H9 (cell line): ENCODE measurements at regions not wholly inside any gene's neighbourhood (a gene's known extent, or its start where the extent isn't known, plus 50 kb on each side); places are given as distances from the start of the nearest gene placed in this dataset.

Experiments
- DNase-seq: peaks from one replicate; pipeline ENCODE4 v3.0.0-alpha.2; 2017
- H2AFZ ChIP-seq: one replicate; pipeline ENCODE4 v1.6.1; 2013; ENCODE audit warnings: mild to moderate bottlenecking, low read length, control low read depth, moderate library complexity
- H2AK5ac ChIP-seq: 2 replicates; pipeline ENCODE4 v1.6.1; 2013; ENCODE audit warnings: low read length, control low read depth, mixed read lengths; ENCODE audit not compliant: insufficient read length
- H2BK120ac ChIP-seq: one replicate; pipeline ENCODE4 v1.6.1; 2013; ENCODE audit warnings: low read depth, mild to moderate bottlenecking, low read length, control low read depth, inconsistent platforms; ENCODE audit not compliant: poor library complexity, severe bottlenecking
- H2BK12ac ChIP-seq: 2 replicates; pipeline ENCODE4 v1.6.1; 2013; ENCODE audit warnings: low read length, control low read depth, mixed read lengths, low read depth; ENCODE audit not compliant: insufficient read length
- H2BK15ac ChIP-seq: 2 replicates; pipeline ENCODE4 v1.6.1; 2013; ENCODE audit warnings: low read depth, low read length, control low read depth
- H2BK20ac ChIP-seq: one replicate; pipeline ENCODE4 v1.6.1; 2013; ENCODE audit warnings: low read depth, mild to moderate bottlenecking, low read length, control low read depth, inconsistent platforms; ENCODE audit not compliant: poor library complexity, severe bottlenecking
- H2BK5ac ChIP-seq: 2 replicates; pipeline ENCODE4 v1.6.1; 2013; ENCODE audit warnings: low read length, control low read depth, mixed read lengths; ENCODE audit not compliant: insufficient read length
- H3K14ac ChIP-seq: 2 replicates; pipeline ENCODE4 v1.6.1; 2013; ENCODE audit warnings: low read length, control low read depth; ENCODE audit not compliant: insufficient read depth
- H3K18ac ChIP-seq: 2 replicates; pipeline ENCODE4 v1.6.1; 2013; ENCODE audit warnings: low read depth, mild to moderate bottlenecking, mixed read lengths, low read length, control low read depth; ENCODE audit not compliant: insufficient read length
- H3K23ac ChIP-seq: 2 replicates; pipeline ENCODE4 v1.6.1; 2013; ENCODE audit warnings: low read length, control low read depth, mixed read lengths, low read depth; ENCODE audit not compliant: insufficient read length
- H3K23me2 ChIP-seq: 2 replicates; pipeline ENCODE4 v1.6.1; 2013; ENCODE audit warnings: low read depth, mild to moderate bottlenecking, mixed read lengths, low read length, control low read depth; ENCODE audit not compliant: insufficient read length, poor library complexity, severe bottlenecking
- H3K27ac ChIP-seq: 2 replicates; pipeline ENCODE4 v1.5.1; 2013; ENCODE audit warnings: low read length, control low read depth, mixed read lengths, low read depth; ENCODE audit not compliant: insufficient read length
- H3K27me3 ChIP-seq: 2 replicates; pipeline ENCODE4 v1.6.1; 2013; ENCODE audit warnings: low read length, control low read depth, inconsistent platforms; ENCODE audit not compliant: insufficient read depth
- H3K4ac ChIP-seq: 2 replicates; pipeline ENCODE4 v1.6.1; 2013; ENCODE audit warnings: low read depth, mild to moderate bottlenecking, control low read depth, inconsistent platforms, low read length, moderate library complexity
- H3K4me1 ChIP-seq: 2 replicates; pipeline ENCODE4 v1.6.1; 2013; ENCODE audit warnings: low read length, control low read depth, inconsistent platforms; ENCODE audit not compliant: insufficient read depth
- H3K4me2 ChIP-seq: 2 replicates; pipeline ENCODE4 v1.6.1; 2013; ENCODE audit warnings: low read length, control low read depth, mixed read lengths; ENCODE audit not compliant: insufficient read length, insufficient read depth
- H3K56ac ChIP-seq: 2 replicates; pipeline ENCODE4 v1.6.1; 2013; ENCODE audit warnings: low read depth, mild to moderate bottlenecking, mixed read lengths, low read length, control low read depth; ENCODE audit not compliant: insufficient read length
- H3K79me1 ChIP-seq: 2 replicates; pipeline ENCODE4 v1.6.1; 2013; ENCODE audit warnings: low read depth, mild to moderate bottlenecking, moderate library complexity, low read length, control low read depth, inconsistent platforms; ENCODE audit not compliant: insufficient read depth, poor library complexity, severe bottlenecking
- H3K79me2 ChIP-seq: 2 replicates; pipeline ENCODE4 v1.6.1; 2013; ENCODE audit warnings: low read length, control low read depth, inconsistent platforms; ENCODE audit not compliant: insufficient read depth
- H3K9ac ChIP-seq: 2 replicates; pipeline ENCODE4 v1.6.1; 2013; ENCODE audit warnings: low read length, control low read depth, mixed read lengths; ENCODE audit not compliant: insufficient read length; ENCODE audit errors: extremely low read depth
- H3K9me3 ChIP-seq: one replicate; pipeline ENCODE4 v1.6.1; 2013; ENCODE audit warnings: low read depth, low read length, inconsistent platforms; ENCODE audit not compliant: control insufficient read depth
- H3T11ph ChIP-seq: one replicate; pipeline ENCODE4 v1.6.1; 2013; ENCODE audit warnings: mild to moderate bottlenecking, low read length, control low read depth, inconsistent platforms
- H4K20me1 ChIP-seq: one replicate; pipeline ENCODE4 v1.6.1; 2013; ENCODE audit not compliant: control insufficient read depth, insufficient read length, insufficient read depth
- H4K5ac ChIP-seq: 2 replicates; pipeline ENCODE4 v1.6.1; 2013; ENCODE audit warnings: low read depth, mild to moderate bottlenecking, mixed read lengths, low read length, control low read depth; ENCODE audit not compliant: insufficient read length
- H4K8ac ChIP-seq: replicated peaks from 2 replicates; pipeline ENCODE4 v1.6.1; 2013; ENCODE audit warnings: low read length, control low read depth, mixed read lengths, low read depth; ENCODE audit not compliant: insufficient read length
- H4K91ac ChIP-seq: 2 replicates; pipeline ENCODE4 v1.6.1; 2013; ENCODE audit warnings: low read depth, mild to moderate bottlenecking, moderate library complexity, mixed read lengths, low read length, control low read depth; ENCODE audit not compliant: insufficient read length
- H3K27ac Mint-ChIP-seq, 3 experiments: 2 replicates in 2 of 3; 3 replicates in 1 of 3; pipeline ENCODE4 v1.8.0; 2020 to 2021; ENCODE audit warnings: mixed read lengths in 3 of 3, mild to moderate bottlenecking in 1 of 3, moderate library complexity in 1 of 3
- H3K27me3 Mint-ChIP-seq: 2 replicates; pipeline ENCODE4 v1.8.0; 2021; ENCODE audit warnings: low read depth, mild to moderate bottlenecking, moderate library complexity, mixed read lengths
- H3K36me3 Mint-ChIP-seq, 3 experiments: 2 replicates in 2 of 3; 3 replicates in 1 of 3; pipeline ENCODE4 v1.8.0; 2020 to 2021; ENCODE audit warnings: low read depth in 3 of 3, mixed read lengths in 3 of 3; ENCODE audit not compliant: insufficient read depth in 1 of 3
- H3K4me1 Mint-ChIP-seq, 2 experiments: 2 replicates each; pipeline ENCODE4 v1.8.0; 2020; ENCODE audit warnings: mixed read lengths in 2 of 2
- H3K4me3 Mint-ChIP-seq, 2 experiments: 2 replicates in 1 of 2; 3 replicates in 1 of 2; pipeline ENCODE4 v1.8.0; 2020 to 2021; ENCODE audit warnings: mild to moderate bottlenecking in 2 of 2, mixed read lengths in 2 of 2, moderate library complexity in 1 of 2
- H3K9me3 Mint-ChIP-seq, 2 experiments: 2 replicates in 1 of 2; 3 replicates in 1 of 2; pipeline ENCODE4 v1.8.0; 2020; ENCODE audit warnings: mild to moderate bottlenecking in 2 of 2, mixed read lengths in 2 of 2, moderate library complexity in 1 of 2
- WGBS: extraction: QIAGEN DNeasy Blood & Tissue Kit; methylation state at CpG from one replicate; pipeline ENCODE4 v1.1.7; 2013; ENCODE audit warnings: missing lambda C conversion rate, low lambda C conversion rate, mixed read lengths; ENCODE audit not compliant: insufficient read length; ENCODE audit errors: extremely low coverage; 5-methylcytosine and 5-hydroxymethylcytosine counted together
- TF ChIP-seq, protein P1 (sequence below): fragments of 200-600 bp; sonication (generic); conservative IDR thresholded peaks from 3 replicates; pipeline ENCODE4 v1.8.0; 2021; ENCODE audit warnings: antibody characterized with exemption, mild to moderate bottlenecking

DNA sequence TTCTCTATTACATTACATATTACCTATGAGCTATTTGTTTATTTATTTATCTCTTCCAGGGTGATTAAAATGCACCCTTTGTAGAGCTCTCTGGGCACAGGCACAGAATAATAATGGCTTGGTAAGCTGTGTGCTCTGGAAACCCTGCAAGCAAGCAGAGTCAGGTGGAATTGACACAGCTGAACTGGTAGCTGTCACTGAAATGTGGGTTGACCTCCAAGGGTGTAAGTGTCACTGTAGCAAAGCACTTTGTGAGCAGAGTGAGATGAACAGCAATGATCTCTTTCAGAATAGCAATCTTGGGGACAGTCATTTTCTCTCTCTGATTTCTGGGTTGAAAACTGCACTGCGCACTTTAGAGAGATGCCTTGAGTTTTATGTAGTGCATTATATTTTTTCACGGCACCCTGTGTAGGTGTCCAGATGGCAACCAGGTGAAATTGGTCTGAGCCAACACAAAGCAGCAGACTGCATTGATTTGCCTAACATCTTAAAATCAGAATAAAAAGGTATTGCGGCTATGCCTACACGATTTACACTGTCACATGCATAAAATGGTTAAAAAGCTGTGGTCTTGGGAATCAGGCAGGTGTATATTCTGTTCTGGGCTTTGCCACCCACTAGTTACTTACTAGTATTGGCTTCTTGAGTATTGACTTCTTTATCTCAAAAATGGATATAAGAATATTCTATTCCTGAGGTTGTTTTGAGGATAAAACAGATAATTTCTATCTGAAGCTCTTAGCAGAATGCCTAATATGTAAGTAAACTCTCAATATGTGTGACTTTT, 450.3 kb downstream of the RAPGEF2 start:
- Histone ChIP-seq H3K23me2 (no peaks in the 10 kb centered on the region), H2BK120ac (no peak overlapping the region), H3K4me2 (no peak overlapping the region), H3K56ac (no peak overlapping the region), H3K79me2 (no peaks in the 10 kb centered on the region), H2AFZ (no peak overlapping the region), H2BK20ac (no peak overlapping the region), H4K20me1 (no peaks in the 10 kb centered on the region), H3K27ac (no peak overlapping the region), H2BK12ac (no peak overlapping the region), H4K8ac (no peak overlapping the region), H3K14ac (no peak overlapping the region), H3K23ac (no peak overlapping the region), H4K91ac (no peak overlapping the region), H3K4ac (no peak overlapping the region), H3K79me1 (no peaks in the 10 kb centered on the region), H4K5ac (no peak overlapping the region), H3K18ac (no peak overlapping the region), H2BK5ac (no peak overlapping the region), H3K27me3 (no peaks in the 10 kb centered on the region), H2BK15ac (no peak overlapping the region), H3T11ph (no peak overlapping the region), H2AK5ac (no peak overlapping the region), H3K9me3 (no peaks in the 10 kb centered on the region), H3K9ac (no peak overlapping the region), H3K4me1 (no peaks in the 10 kb centered on the region)
- Mint-ChIP-seq H3K4me3 (no peak overlapping the region), H3K9me3 (no peaks in the 10 kb centered on the region; a peak in 1 of 5 replicates), H3K4me1 (peaks cover 6 to 13% of the 10 kb centered on the region in 2 experiments), H3K27ac (no peak overlapping the region), H3K36me3 (peaks cover 0 to 5% (median 2%) of the 10 kb centered on the region in 3 experiments; a peak in 2 of 7 replicates), H3K27me3 (no peaks in the 10 kb centered on the region)
- TF ChIP-seq, protein P1, sequence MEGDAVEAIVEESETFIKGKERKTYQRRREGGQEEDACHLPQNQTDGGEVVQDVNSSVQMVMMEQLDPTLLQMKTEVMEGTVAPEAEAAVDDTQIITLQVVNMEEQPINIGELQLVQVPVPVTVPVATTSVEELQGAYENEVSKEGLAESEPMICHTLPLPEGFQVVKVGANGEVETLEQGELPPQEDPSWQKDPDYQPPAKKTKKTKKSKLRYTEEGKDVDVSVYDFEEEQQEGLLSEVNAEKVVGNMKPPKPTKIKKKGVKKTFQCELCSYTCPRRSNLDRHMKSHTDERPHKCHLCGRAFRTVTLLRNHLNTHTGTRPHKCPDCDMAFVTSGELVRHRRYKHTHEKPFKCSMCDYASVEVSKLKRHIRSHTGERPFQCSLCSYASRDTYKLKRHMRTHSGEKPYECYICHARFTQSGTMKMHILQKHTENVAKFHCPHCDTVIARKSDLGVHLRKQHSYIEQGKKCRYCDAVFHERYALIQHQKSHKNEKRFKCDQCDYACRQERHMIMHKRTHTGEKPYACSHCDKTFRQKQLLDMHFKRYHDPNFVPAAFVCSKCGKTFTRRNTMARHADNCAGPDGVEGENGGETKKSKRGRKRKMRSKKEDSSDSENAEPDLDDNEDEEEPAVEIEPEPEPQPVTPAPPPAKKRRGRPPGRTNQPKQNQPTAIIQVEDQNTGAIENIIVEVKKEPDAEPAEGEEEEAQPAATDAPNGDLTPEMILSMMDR, result no peak
- no peak for DNase-seq
- WGBS, result no CpG with 5 or more reads among the region's 4 CpGs
